SK-N-SH (cell line): ENCODE measurements at regions not wholly inside any gene's neighbourhood (a gene's known extent, or its start where the extent isn't known, plus 50 kb on each side); places are given as distances from the start of the nearest gene placed in this dataset.

ENCODE experiments used
- CTCF ChIP-seq: fragments of 200-600 bp; sonication (generic); IDR thresholded peaks from 2 replicates; pipeline ENCODE4 v1.6.1; 2017; ENCODE audit warnings: antibody characterized with exemption, mild to moderate bottlenecking, moderate library complexity
- ELF1 ChIP-seq: IDR thresholded peaks from 2 replicates; pipeline ENCODE4 v1.4.0; 2012
- FOSL2 ChIP-seq: IDR thresholded peaks from 2 replicates; pipeline ENCODE4 v1.4.0; 2012; ENCODE audit warnings: low read depth, mild to moderate bottlenecking, moderate library complexity, borderline replicate concordance
- FOXM1 ChIP-seq: IDR thresholded peaks from 2 replicates; pipeline ENCODE4 v1.4.0; 2012; ENCODE audit warnings: low read depth, mild to moderate bottlenecking
- MAX ChIP-seq: IDR thresholded peaks from 2 replicates; pipeline ENCODE4 v1.4.0; 2012; ENCODE audit warnings: low read depth
- NFIC ChIP-seq: IDR thresholded peaks from 2 replicates; pipeline ENCODE4 v1.4.0; 2012; ENCODE audit warnings: borderline replicate concordance
- POLR2AphosphoS5 ChIP-seq: IDR thresholded peaks from 2 replicates; pipeline ENCODE4 v1.6.1; 2012; ENCODE audit warnings: low read depth, low read length
- SMC3 ChIP-seq: IDR thresholded peaks from 2 replicates; pipeline ENCODE4 v1.6.1; 2012; ENCODE audit warnings: low read depth, low read length, improper control_type of control experiment
- TAF1 ChIP-seq: IDR thresholded peaks from 2 replicates; pipeline ENCODE4 v1.6.1; 2012; ENCODE audit warnings: low read depth, mild to moderate bottlenecking, low read length, moderate library complexity, borderline replicate concordance

- no peak for TF ChIP-seq TAF1
- no peak for TF ChIP-seq FOXM1
- TF ChIP-seq FOSL2: no peak
- TF ChIP-seq ELF1: no peak
- TF ChIP-seq POLR2AphosphoS5: no peak
- TF ChIP-seq MAX: no peak
- no peak for TF ChIP-seq SMC3
- TF ChIP-seq CTCF: no peak
- no peak for TF ChIP-seq NFIC
Observed at GRCh38 chr2:83221258-83221657, 1237.8 kb downstream of the SUCLG1 start.
